ENCODE measurements at regions not wholly inside any gene's neighbourhood (a gene's known extent, or its start where the extent isn't known, plus 50 kb on each side); places are given as distances from the start of the nearest gene placed in this dataset.
"Not testable (repeated sequence)": the region's sequence is repeated elsewhere in the genome, so short reads cannot be mapped to it uniquely, and the experiment has no call there.

GRCh38 chr9:67210842-67211241, 218.5 kb upstream of the SPATA31A3 start:
- H3K27ac ChIP-seq (ENCODE audit: low read length); CTCF ChIA-PET; H3K27me3 ChIP-seq (ENCODE audit: control insufficient read depth, insufficient read depth, low read length); DNase-seq (ENCODE audit: low read depth, low spot score); intact Hi-C loops (cut with micrococcal nuclease; ENCODE audit: unreplicated experiment); POLR2A ChIA-PET; H3K4me1 ChIP-seq (ENCODE audit: control insufficient read depth, insufficient read depth, low read length); BruUV-seq (replicated peaks); in situ Hi-C loops (cut with HindIII; ENCODE audit: low pct_unique_long_range_greater_than_20kb, low sequenced_read_pairs); H3K9me3 ChIP-seq (ENCODE audit: control insufficient read depth, insufficient read depth, low read depth, low read length); ATAC-seq; H3K4me3 ChIP-seq (ENCODE audit: low read depth in 2 of 2, low read length in 2 of 2); H3K36me3 ChIP-seq (ENCODE audit: control insufficient read depth, insufficient read depth, low read length): not testable (repeated sequence)

GRCh38 chr9:67208831-67209437, 216.6 kb upstream of the SPATA31A3 start:
- BruUV-seq (replicated peaks); POLR2A ChIA-PET; DNase-seq (ENCODE audit: low read depth, low spot score); H3K27ac ChIP-seq (ENCODE audit: low read length); H3K27me3 ChIP-seq (ENCODE audit: control insufficient read depth, insufficient read depth, low read length); ATAC-seq; intact Hi-C loops (cut with micrococcal nuclease; ENCODE audit: unreplicated experiment); in situ Hi-C loops (cut with HindIII; ENCODE audit: low pct_unique_long_range_greater_than_20kb, low sequenced_read_pairs); H3K9me3 ChIP-seq (ENCODE audit: control insufficient read depth, insufficient read depth, low read depth, low read length); CTCF ChIA-PET; H3K4me1 ChIP-seq (ENCODE audit: control insufficient read depth, insufficient read depth, low read length); H3K4me3 ChIP-seq (ENCODE audit: low read depth in 2 of 2, low read length in 2 of 2); H3K36me3 ChIP-seq (ENCODE audit: control insufficient read depth, insufficient read depth, low read length): not testable (repeated sequence)

GRCh38 chr9:67196135-67196534, 203.8 kb upstream of the SPATA31A3 start:
- CTCF ChIA-PET; intact Hi-C loops (cut with micrococcal nuclease; ENCODE audit: unreplicated experiment); POLR2A ChIA-PET; ATAC-seq; BruUV-seq (replicated peaks); H3K9me3 ChIP-seq (ENCODE audit: control insufficient read depth, insufficient read depth, low read depth, low read length); DNase-seq (ENCODE audit: low read depth, low spot score); in situ Hi-C loops (cut with HindIII; ENCODE audit: low pct_unique_long_range_greater_than_20kb, low sequenced_read_pairs); H3K4me3 ChIP-seq (ENCODE audit: low read depth in 2 of 2, low read length in 2 of 2); H3K27ac ChIP-seq (ENCODE audit: low read length); H3K36me3 ChIP-seq (ENCODE audit: control insufficient read depth, insufficient read depth, low read length); H3K4me1 ChIP-seq (ENCODE audit: control insufficient read depth, insufficient read depth, low read length); H3K27me3 ChIP-seq (ENCODE audit: control insufficient read depth, insufficient read depth, low read length): not testable (repeated sequence)

- H3K27me3 ChIP-seq (ENCODE audit: control insufficient read depth, insufficient read depth, low read length); in situ Hi-C loops (cut with HindIII; ENCODE audit: low pct_unique_long_range_greater_than_20kb, low sequenced_read_pairs); H3K9me3 ChIP-seq (ENCODE audit: control insufficient read depth, insufficient read depth, low read depth, low read length); POLR2A ChIA-PET; BruUV-seq (replicated peaks); CTCF ChIA-PET; H3K36me3 ChIP-seq (ENCODE audit: control insufficient read depth, insufficient read depth, low read length); H3K4me3 ChIP-seq (ENCODE audit: low read depth in 2 of 2, low read length in 2 of 2); intact Hi-C loops (cut with micrococcal nuclease; ENCODE audit: unreplicated experiment); H3K27ac ChIP-seq (ENCODE audit: low read length); ATAC-seq; H3K4me1 ChIP-seq (ENCODE audit: control insufficient read depth, insufficient read depth, low read length); DNase-seq (ENCODE audit: low read depth, low spot score): not testable (repeated sequence)
These were observed 203.0 kb upstream of the SPATA31A3 start for GRCh38 chr9:67195357-67195756.

- POLR2A ChIA-PET; intact Hi-C loops (cut with micrococcal nuclease; ENCODE audit: unreplicated experiment); H3K9me3 ChIP-seq (ENCODE audit: control insufficient read depth, insufficient read depth, low read depth, low read length); H3K4me3 ChIP-seq (ENCODE audit: low read depth in 2 of 2, low read length in 2 of 2); H3K36me3 ChIP-seq (ENCODE audit: control insufficient read depth, insufficient read depth, low read length); BruUV-seq (replicated peaks); CTCF ChIA-PET; H3K27me3 ChIP-seq (ENCODE audit: control insufficient read depth, insufficient read depth, low read length); H3K4me1 ChIP-seq (ENCODE audit: control insufficient read depth, insufficient read depth, low read length); DNase-seq (ENCODE audit: low read depth, low spot score); in situ Hi-C loops (cut with HindIII; ENCODE audit: low pct_unique_long_range_greater_than_20kb, low sequenced_read_pairs); ATAC-seq; H3K27ac ChIP-seq (ENCODE audit: low read length): not testable (repeated sequence)
These were observed 186.8 kb upstream of the SPATA31A3 start for GRCh38 chr9:67179185-67179584.

- POLR2A ChIA-PET; CTCF ChIA-PET; BruUV-seq (replicated peaks): not testable (repeated sequence)
These were observed 182.8 kb upstream of the SPATA31A3 start for GRCh38 chr9:67175167-67175566.

GRCh38 chr9:67171721-67172120, 179.4 kb upstream of the SPATA31A3 start:
- H3K27me3 ChIP-seq (ENCODE audit: control insufficient read depth, insufficient read depth, low read length); H3K36me3 ChIP-seq (ENCODE audit: control insufficient read depth, insufficient read depth, low read length); H3K27ac ChIP-seq (ENCODE audit: low read length); in situ Hi-C loops (cut with HindIII; ENCODE audit: low pct_unique_long_range_greater_than_20kb, low sequenced_read_pairs); CTCF ChIA-PET; intact Hi-C loops (cut with micrococcal nuclease; ENCODE audit: unreplicated experiment); BruUV-seq (replicated peaks); POLR2A ChIA-PET; ATAC-seq; H3K4me3 ChIP-seq (ENCODE audit: low read depth in 2 of 2, low read length in 2 of 2); DNase-seq (ENCODE audit: low read depth, low spot score); H3K4me1 ChIP-seq (ENCODE audit: control insufficient read depth, insufficient read depth, low read length); H3K9me3 ChIP-seq (ENCODE audit: control insufficient read depth, insufficient read depth, low read depth, low read length): not testable (repeated sequence)

More at GRCh38 chr9:67175167-67175566, 182.8 kb upstream of the SPATA31A3 start:
- H3K4me1 ChIP-seq (ENCODE audit: control insufficient read depth, insufficient read depth, low read length); DNase-seq (ENCODE audit: low read depth, low spot score); H3K27ac ChIP-seq (ENCODE audit: low read length); H3K4me3 ChIP-seq (ENCODE audit: low read depth in 2 of 2, low read length in 2 of 2); ATAC-seq; in situ Hi-C loops (cut with HindIII; ENCODE audit: low pct_unique_long_range_greater_than_20kb, low sequenced_read_pairs); H3K27me3 ChIP-seq (ENCODE audit: control insufficient read depth, insufficient read depth, low read length); intact Hi-C loops (cut with micrococcal nuclease; ENCODE audit: unreplicated experiment); H3K36me3 ChIP-seq (ENCODE audit: control insufficient read depth, insufficient read depth, low read length); H3K9me3 ChIP-seq (ENCODE audit: control insufficient read depth, insufficient read depth, low read depth, low read length): not testable (repeated sequence)

All from Panc1 (cell line).